HCT116 (cell line): ENCODE measurements at regions not wholly inside any gene's neighbourhood (a gene's known extent, or its start where the extent isn't known, plus 50 kb on each side); places are given as distances from the start of the nearest gene placed in this dataset.

Source experiments
- ATAC-seq: fragments of 200-7000 bp; cut with Tn5 transposase; 2 replicates; pipeline ENCODE4 v1.9.1; 2020; ENCODE audit warnings: mild to moderate bottlenecking, moderate library complexity
- BruUV-seq: library from RNA; stranded (reverse); fragments of 400-500 nt; replicated peaks from 2 replicates; lab custom pipeline; 2021; lab: Mats Ljungman, UMichigan
- CTCF ChIA-PET: fragments of 300-600 bp; sonication (Branson Sonifier 250); formaldehyde crosslinking; loops from one replicate; lab custom pipeline; 2021; ENCODE audit warnings: antibody characterized with exemption; lab: Charles Lee
- POLR2A ChIA-PET: fragments of 300-600, 350-600 bp; sonication (Branson Sonifier 250); formaldehyde crosslinking; loops from one replicate; lab custom pipeline; 2021; ENCODE audit warnings: antibody characterized with exemption; lab: Charles Lee
- RAD21 ChIA-PET, 2 experiments: fragments of 300-600 bp; sonication (Branson Sonifier 250); formaldehyde crosslinking; loops; one replicate each; lab custom pipeline; 2023; ENCODE audit warnings: low total read pairs in 2 of 2; ENCODE audit not compliant: uncharacterized antibody in 2 of 2, unreplicated experiment in 2 of 2, low non-redundant PET in 1 of 2; lab: Charles Lee
- DNase-seq: peaks from one replicate; pipeline ENCODE4 v3.0.0-alpha.2; 2010; ENCODE audit warnings: low read depth, low spot score
- H2AFZ ChIP-seq: fragments of 200-600 bp; shearing (Covaris generic), sonication (generic); 2 replicates; pipeline ENCODE4 v1.6.1; 2017; ENCODE audit warnings: low read depth, mixed run types, mixed read lengths, antibody characterized with exemption, low read length; ENCODE audit not compliant: poor library complexity, severe bottlenecking
- H3K27ac ChIP-seq: 2 replicates; pipeline ENCODE4 v1.5.1; 2012; ENCODE audit warnings: low read depth, low read length
- H3K27me3 ChIP-seq: fragments of 200-600 bp; sonication (generic); 2 replicates; pipeline ENCODE4 v1.6.1; 2016; ENCODE audit warnings: mixed run types, low read length, mixed read lengths; ENCODE audit not compliant: insufficient read depth
- H3K36me3 ChIP-seq, 2 experiments: fragments of 200-500 bp in 1 of 2; fragments of 200-600 bp in 1 of 2; sonication (Bioruptor generic) in 1 of 2; sonication (generic) in 1 of 2; 2 replicates each; pipeline versions ENCODE4 v1.5.1 to v1.6.1; 2014 to 2016; ENCODE audit warnings: low read length in 2 of 2, inconsistent platforms in 1 of 2, mixed read lengths in 1 of 2, mixed run types in 1 of 2; ENCODE audit not compliant: insufficient read depth in 2 of 2, control insufficient read depth in 1 of 2
- H3K4me1 ChIP-seq, 2 experiments: fragments of 200-600 bp in 1 of 2; sonication (generic) in 1 of 2; 2 replicates each; pipeline versions ENCODE4 v1.5.1 to v1.6.1; 2012 to 2017; ENCODE audit warnings: low read length in 2 of 2, inconsistent platforms in 1 of 2, mild to moderate bottlenecking in 1 of 2, mixed read lengths in 1 of 2, mixed run types in 1 of 2, moderate library complexity in 1 of 2; ENCODE audit not compliant: insufficient read depth in 2 of 2, control insufficient read depth in 1 of 2
- H3K4me2 ChIP-seq: fragments of 200-600 bp; sonication (generic); 2 replicates; pipeline ENCODE4 v1.6.1; 2017; ENCODE audit warnings: mixed run types, low read length, mixed read lengths
- H3K4me3 ChIP-seq, 2 experiments: fragments of 200-600 bp in 1 of 2; sonication (generic) in 1 of 2; replicated peaks in 1 of 2; 2 replicates each; pipeline ENCODE4 v1.5.1; 2011 to 2016; ENCODE audit warnings: low read length in 2 of 2, control low read depth in 1 of 2, low read depth in 1 of 2, mild to moderate bottlenecking in 1 of 2, mixed read lengths in 1 of 2, mixed run types in 1 of 2
- H3K79me2 ChIP-seq: fragments of 200-600 bp; sonication (generic); 2 replicates; pipeline ENCODE4 v1.6.1; 2017; ENCODE audit warnings: mild to moderate bottlenecking, mixed run types, low read length, moderate library complexity, mixed read lengths; ENCODE audit not compliant: insufficient read depth
- H3K9ac ChIP-seq: fragments of 200-600 bp; sonication (generic); 2 replicates; pipeline ENCODE4 v1.6.1; 2016; ENCODE audit warnings: low read length, mixed read lengths
- H3K9me2 ChIP-seq: fragments of 200-600 bp; sonication (generic), shearing (Covaris generic); 2 replicates; pipeline ENCODE4 v1.6.1; 2017; ENCODE audit warnings: mixed run types, mild to moderate bottlenecking, moderate library complexity; ENCODE audit not compliant: insufficient read depth
- H3K9me3 ChIP-seq, 2 experiments: fragments of 200-500 bp in 1 of 2; fragments of 200-600 bp in 1 of 2; sonication (Bioruptor generic) in 1 of 2; sonication (generic) in 1 of 2; 2 replicates each; pipeline ENCODE4 v1.6.1; 2014 to 2017; ENCODE audit warnings: low read length in 2 of 2, mixed read lengths in 2 of 2, inconsistent platforms in 1 of 2, low read depth in 1 of 2, mild to moderate bottlenecking in 1 of 2, mixed run types in 1 of 2, moderate library complexity in 1 of 2; ENCODE audit not compliant: control insufficient read depth in 1 of 2, insufficient read depth in 1 of 2
- H4K20me1 ChIP-seq: fragments of 200-600 bp; sonication (generic), shearing (Covaris generic); 2 replicates; pipeline ENCODE4 v1.6.1; 2017; ENCODE audit warnings: mixed run types, mild to moderate bottlenecking, moderate library complexity; ENCODE audit not compliant: insufficient read depth
- CBX3 ChIP-seq: IDR thresholded peaks from 2 replicates; pipeline ENCODE4 v1.6.1; 2012; ENCODE audit warnings: low read depth
- EGR1 ChIP-seq: IDR thresholded peaks from 2 replicates; pipeline ENCODE4 v1.6.1; 2012; ENCODE audit warnings: low read depth
- ELF1 ChIP-seq: IDR thresholded peaks from 2 replicates; pipeline ENCODE4 v1.6.1; 2012; ENCODE audit warnings: low read depth, borderline replicate concordance
- EZH2phosphoT487 ChIP-seq: fragments of 200-600 bp; IDR thresholded peaks from 2 replicates; pipeline ENCODE4 v1.6.1; 2018; ENCODE audit warnings: antibody characterized with exemption, borderline replicate concordance
- POLR2A ChIP-seq: IDR thresholded peaks from 2 replicates; pipeline ENCODE4 v1.7.0; 2011; ENCODE audit warnings: borderline replicate concordance; ENCODE audit not compliant: insufficient read depth, insufficient read length; ENCODE audit errors: extremely low read depth
- SRF ChIP-seq: IDR thresholded peaks from 2 replicates; pipeline ENCODE4 v1.6.1; 2012; ENCODE audit warnings: low read depth
- TCF7L2 ChIP-seq: IDR thresholded peaks from 2 replicates; pipeline ENCODE4 v1.7.0; 2011; ENCODE audit warnings: borderline replicate concordance, inconsistent platforms; ENCODE audit not compliant: insufficient read depth, insufficient read length; ENCODE audit errors: extremely low read depth
- YY1 ChIP-seq: IDR thresholded peaks from 2 replicates; pipeline ENCODE4 v1.6.1; 2011; ENCODE audit warnings: low read length, low read depth, moderate library complexity, mild to moderate bottlenecking; ENCODE audit not compliant: insufficient replicate concordance; ENCODE audit errors: extremely low read depth
- ZFX ChIP-seq: fragments of 450-650 bp; IDR thresholded peaks from 2 replicates; pipeline ENCODE4 v1.6.1; 2017
- ZNF274 ChIP-seq: fragments of 200-500 bp; sonication (Bioruptor generic); IDR thresholded peaks from 2 replicates; pipeline ENCODE4 v1.6.1; 2014; ENCODE audit warnings: mild to moderate bottlenecking, low read depth, low read length, inconsistent platforms
- intact Hi-C: fragments of 100-400 bp; cut with micrococcal nuclease; formaldehyde crosslinking; loops from 2 replicates; pipeline ENCODE4 v1.10.0; 2022
- TF ChIP-seq, protein P1 (sequence below): IDR thresholded peaks from 2 replicates; pipeline ENCODE4 v1.6.1; 2012
- TF ChIP-seq, protein P2 (sequence below), 3 experiments: fragments of 200-600 bp in 1 of 3; sonication (generic) in 1 of 3; IDR thresholded peaks in 2 of 3; conservative IDR thresholded peaks in 1 of 3; 2 replicates each; pipeline ENCODE4 v1.5.1; 2012 to 2017; ENCODE audit warnings: low read depth in 2 of 3, low read length in 2 of 3, antibody characterized with exemption in 1 of 3, borderline replicate concordance in 1 of 3, control low read depth in 1 of 3, mild to moderate bottlenecking in 1 of 3, mixed read lengths in 1 of 3, mixed run types in 1 of 3, moderate library complexity in 1 of 3; ENCODE audit not compliant: insufficient read depth in 1 of 3

DNA sequence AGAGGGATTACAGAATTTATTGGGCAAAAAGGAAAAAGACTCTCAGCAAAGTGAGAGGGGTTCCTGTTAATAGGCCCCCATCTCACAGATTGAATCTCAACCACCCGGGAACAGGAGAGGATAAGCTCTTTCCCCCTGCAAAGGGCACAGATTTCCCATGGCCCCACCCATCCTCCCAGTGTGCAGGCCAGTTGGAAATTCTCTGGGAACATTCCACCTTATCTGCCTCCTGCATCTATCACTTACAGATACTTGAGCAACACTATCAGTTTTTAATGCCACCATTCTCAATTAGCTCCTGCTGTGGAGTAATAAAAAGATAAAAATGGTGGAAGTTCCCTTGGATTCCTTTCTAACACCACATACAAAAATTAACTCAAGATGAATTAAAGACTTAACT, 350.0 kb upstream of the BCHE start:
- H3K4me3 ChIP-seq: no peak overlapping the region
- H3K9ac ChIP-seq: no peak overlapping the region
- H3K36me3 ChIP-seq: no peaks in the 10 kb centered on the region
- intact Hi-C loops: no loop called here
- POLR2A ChIA-PET: no interaction called here
- H3K4me1 ChIP-seq: no peaks in the 10 kb centered on the region
- no peak for ATAC-seq
- no peak for TF ChIP-seq YY1
- TF ChIP-seq TCF7L2: no peak
- TF ChIP-seq, protein P1, sequence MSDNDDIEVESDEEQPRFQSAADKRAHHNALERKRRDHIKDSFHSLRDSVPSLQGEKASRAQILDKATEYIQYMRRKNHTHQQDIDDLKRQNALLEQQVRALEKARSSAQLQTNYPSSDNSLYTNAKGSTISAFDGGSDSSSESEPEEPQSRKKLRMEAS: no peak
- no peak for TF ChIP-seq EZH2phosphoT487
- TF ChIP-seq POLR2A: no peak
- TF ChIP-seq CBX3: no peak
- no peak for TF ChIP-seq EGR1
- no peak for TF ChIP-seq ZFX
- no peak for TF ChIP-seq ZNF274
- TF ChIP-seq ELF1: no peak
- TF ChIP-seq, protein P2, sequence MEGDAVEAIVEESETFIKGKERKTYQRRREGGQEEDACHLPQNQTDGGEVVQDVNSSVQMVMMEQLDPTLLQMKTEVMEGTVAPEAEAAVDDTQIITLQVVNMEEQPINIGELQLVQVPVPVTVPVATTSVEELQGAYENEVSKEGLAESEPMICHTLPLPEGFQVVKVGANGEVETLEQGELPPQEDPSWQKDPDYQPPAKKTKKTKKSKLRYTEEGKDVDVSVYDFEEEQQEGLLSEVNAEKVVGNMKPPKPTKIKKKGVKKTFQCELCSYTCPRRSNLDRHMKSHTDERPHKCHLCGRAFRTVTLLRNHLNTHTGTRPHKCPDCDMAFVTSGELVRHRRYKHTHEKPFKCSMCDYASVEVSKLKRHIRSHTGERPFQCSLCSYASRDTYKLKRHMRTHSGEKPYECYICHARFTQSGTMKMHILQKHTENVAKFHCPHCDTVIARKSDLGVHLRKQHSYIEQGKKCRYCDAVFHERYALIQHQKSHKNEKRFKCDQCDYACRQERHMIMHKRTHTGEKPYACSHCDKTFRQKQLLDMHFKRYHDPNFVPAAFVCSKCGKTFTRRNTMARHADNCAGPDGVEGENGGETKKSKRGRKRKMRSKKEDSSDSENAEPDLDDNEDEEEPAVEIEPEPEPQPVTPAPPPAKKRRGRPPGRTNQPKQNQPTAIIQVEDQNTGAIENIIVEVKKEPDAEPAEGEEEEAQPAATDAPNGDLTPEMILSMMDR (IDR thresholded peaks at IDR 0.05 in 2 of 3, conservative IDR thresholded peaks at IDR 0.05 in 1 of 3; ENCODE audit: borderline replicate concordance in 1 of 3, insufficient read depth in 1 of 3, low read depth in 2 of 3, low read length in 2 of 3): no peak
- TF ChIP-seq SRF: no peak
- RAD21 ChIA-PET: no interaction called here
- H3K9me3 ChIP-seq: no peaks in the 10 kb centered on the region
- no peaks in the 10 kb centered on the region for H4K20me1 ChIP-seq
- no peaks in the 10 kb centered on the region for H3K27me3 ChIP-seq
- no peaks in the 10 kb centered on the region for H3K9me2 ChIP-seq
- H3K79me2 ChIP-seq: no peaks in the 10 kb centered on the region
- H3K27ac ChIP-seq: no peak overlapping the region
- CTCF ChIA-PET: no interaction called here
- no peak for DNase-seq
- H2AFZ ChIP-seq: no peak overlapping the region
- BruUV-seq: no TSS peak
- H3K4me2 ChIP-seq: no peak overlapping the region
